VCaP (cell line): ENCODE measurements at regions not wholly inside any gene's neighbourhood (a gene's known extent, or its start where the extent isn't known, plus 50 kb on each side); places are given as distances from the start of the nearest gene placed in this dataset.
"Not testable (repeated sequence)": the region's sequence is repeated elsewhere in the genome, so short reads cannot be mapped to it uniquely, and the experiment has no call there.

Source experiments
- H3K27ac ChIP-seq: fragments of 450-650 bp; 2 replicates; pipeline ENCODE4 v1.5.1; 2017
- TF ChIP-seq, protein P1 (sequence below): fragments of 450-650 bp; conservative IDR thresholded peaks from 2 replicates; pipeline ENCODE4 v1.5.1; 2017; ENCODE audit warnings: mild to moderate bottlenecking, moderate library complexity

DNA sequence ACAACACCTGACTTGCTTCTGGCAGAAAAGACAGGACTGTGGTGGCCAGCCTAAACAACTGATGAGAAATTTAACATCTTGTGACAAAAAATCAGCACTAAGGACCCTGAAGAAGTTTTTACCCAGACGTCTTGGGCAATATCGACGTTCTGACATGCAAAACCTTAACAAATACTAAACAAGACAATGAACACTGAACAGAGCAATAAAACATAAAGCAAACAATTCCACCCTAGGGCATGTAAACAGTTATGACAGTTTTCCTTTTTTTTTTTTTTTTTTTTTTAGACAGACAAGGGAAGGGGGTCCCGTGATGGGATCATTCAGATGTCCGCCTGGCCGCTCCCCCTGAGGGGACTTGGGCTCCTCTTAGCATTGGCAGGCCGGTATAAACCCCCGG is 738.0 kb downstream of the SI start:
- TF ChIP-seq, protein P1, sequence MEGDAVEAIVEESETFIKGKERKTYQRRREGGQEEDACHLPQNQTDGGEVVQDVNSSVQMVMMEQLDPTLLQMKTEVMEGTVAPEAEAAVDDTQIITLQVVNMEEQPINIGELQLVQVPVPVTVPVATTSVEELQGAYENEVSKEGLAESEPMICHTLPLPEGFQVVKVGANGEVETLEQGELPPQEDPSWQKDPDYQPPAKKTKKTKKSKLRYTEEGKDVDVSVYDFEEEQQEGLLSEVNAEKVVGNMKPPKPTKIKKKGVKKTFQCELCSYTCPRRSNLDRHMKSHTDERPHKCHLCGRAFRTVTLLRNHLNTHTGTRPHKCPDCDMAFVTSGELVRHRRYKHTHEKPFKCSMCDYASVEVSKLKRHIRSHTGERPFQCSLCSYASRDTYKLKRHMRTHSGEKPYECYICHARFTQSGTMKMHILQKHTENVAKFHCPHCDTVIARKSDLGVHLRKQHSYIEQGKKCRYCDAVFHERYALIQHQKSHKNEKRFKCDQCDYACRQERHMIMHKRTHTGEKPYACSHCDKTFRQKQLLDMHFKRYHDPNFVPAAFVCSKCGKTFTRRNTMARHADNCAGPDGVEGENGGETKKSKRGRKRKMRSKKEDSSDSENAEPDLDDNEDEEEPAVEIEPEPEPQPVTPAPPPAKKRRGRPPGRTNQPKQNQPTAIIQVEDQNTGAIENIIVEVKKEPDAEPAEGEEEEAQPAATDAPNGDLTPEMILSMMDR = no peak
- H3K27ac ChIP-seq = no peak overlapping the region

GRCh38 chr3:164332831-164333802 is 745.2 kb downstream of the SI start:
- TF ChIP-seq, protein P1 = no peak
- H3K27ac ChIP-seq = no peak overlapping the region; the same call in 1 of the 2 replicates

DNA sequence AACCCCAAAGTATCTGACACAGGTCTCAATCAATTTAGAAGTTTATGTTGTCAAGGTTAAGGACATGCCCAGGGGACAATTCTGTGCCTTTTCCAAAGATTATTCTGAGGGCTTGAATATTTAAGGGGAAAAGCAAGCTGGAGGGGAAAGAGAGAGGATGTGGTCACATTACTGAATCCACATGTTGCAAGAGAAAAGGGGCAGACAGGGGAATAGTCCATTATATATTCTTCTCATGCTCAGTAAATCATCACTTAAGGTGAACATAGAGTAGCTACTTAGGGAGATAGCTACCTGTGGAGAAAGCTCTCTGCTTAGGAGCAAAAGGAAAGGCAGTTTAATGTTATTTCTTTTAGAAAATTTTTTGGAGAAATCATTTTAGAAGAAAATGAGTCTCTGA is 751.6 kb downstream of the SI start:
- H3K27ac ChIP-seq = no peak overlapping the region
- TF ChIP-seq, protein P1 = no peak

DNA sequence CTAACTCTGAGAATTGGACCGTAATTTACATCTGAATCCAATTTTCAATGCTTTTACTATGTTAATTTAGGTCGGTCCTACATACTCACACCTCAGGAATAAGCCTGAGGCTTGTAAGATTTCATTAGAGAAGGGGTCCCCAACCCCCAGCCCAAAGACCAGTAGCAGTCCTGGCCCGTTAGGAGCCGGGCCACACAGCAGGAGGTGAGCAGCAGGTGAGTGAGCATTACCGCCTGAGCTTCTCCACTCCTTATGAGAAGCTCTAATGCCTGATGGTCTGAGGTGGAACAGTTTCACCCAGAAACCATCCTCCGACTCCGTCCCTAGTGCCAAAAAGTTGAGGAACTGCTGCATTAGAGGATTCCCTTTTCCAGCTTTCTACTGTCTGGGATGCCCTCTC is 757.3 kb downstream of the SI start:
- TF ChIP-seq, protein P1 = no peak
- no peak overlapping the region for H3K27ac ChIP-seq

DNA sequence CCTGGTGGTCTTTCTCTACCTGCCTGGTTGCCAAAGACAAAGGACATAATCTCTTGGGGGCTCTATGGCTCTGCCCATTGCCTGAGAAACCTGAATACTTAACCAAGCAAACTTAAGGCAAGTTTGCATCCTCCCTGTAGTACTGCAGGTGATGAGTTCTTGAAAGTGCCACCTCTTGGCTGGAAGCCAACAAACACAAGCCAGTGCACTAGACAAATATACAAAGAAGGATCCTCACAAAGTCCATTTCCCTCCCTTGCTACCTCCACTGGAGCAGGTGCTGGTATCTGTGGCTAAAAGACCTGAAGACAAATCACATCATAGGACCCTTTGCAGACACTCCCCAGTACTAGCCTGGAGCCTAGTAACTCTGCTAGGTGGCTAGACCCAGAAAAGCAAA is 772.3 kb downstream of the SI start:
- TF ChIP-seq, protein P1 = no peak

DNA sequence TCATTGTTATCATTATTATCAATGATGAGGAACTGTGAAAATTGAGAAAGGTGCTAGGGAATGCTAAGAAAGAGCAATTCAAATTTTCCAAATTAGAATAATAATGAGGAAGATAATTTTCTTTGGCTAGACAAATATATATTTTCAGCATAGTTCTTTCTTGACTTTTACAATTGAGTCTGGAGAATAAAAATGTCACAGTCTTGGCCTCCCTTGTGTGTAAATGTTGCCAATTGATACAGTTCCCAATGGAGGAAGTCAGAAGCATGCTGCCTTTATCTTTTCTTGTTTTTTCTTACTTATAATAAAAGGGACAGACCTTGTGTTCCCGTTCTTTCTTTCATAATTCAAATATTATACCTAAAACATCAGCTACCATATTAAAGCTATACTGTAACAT is 774.4 kb downstream of the SI start:
- no peak overlapping the region for H3K27ac ChIP-seq
- TF ChIP-seq, protein P1 = no peak

More for the DNA sequence above, 772.3 kb downstream of the SI start:
- no peak overlapping the region for H3K27ac ChIP-seq

GRCh38 chr3:164302622-164303021 is 775.7 kb downstream of the SI start:
- H3K27ac ChIP-seq = no peak overlapping the region
- TF ChIP-seq, protein P1 = no peak

- H3K27ac ChIP-seq = not testable (repeated sequence)
These were observed 786.8 kb downstream of the SI start for GRCh38 chr3:164291486-164291885.
